ENCODE measurements at regions not wholly inside any gene's neighbourhood (a gene's known extent, or its start where the extent isn't known, plus 50 kb on each side); places are given as distances from the start of the nearest gene placed in this dataset.

GRCh38 chrX:39957816-39958566 lies 139.8 kb downstream of the BCOR start:
- no peak for DNase-seq (ENCODE audit: low read depth)

GRCh38 chrX:39958850-39959249 lies 138.9 kb downstream of the BCOR start:
- DNase-seq (ENCODE audit: low read depth) = no peak

GRCh38 chrX:39960219-39960618 lies 137.5 kb downstream of the BCOR start:
- DNase-seq (ENCODE audit: low read depth) = no peak

- DNase-seq (ENCODE audit: low read depth) = no peak
Observed at GRCh38 chrX:39961441-39961840, 136.3 kb downstream of the BCOR start.

GRCh38 chrX:39965051-39965573 lies 132.6 kb downstream of the BCOR start:
- no peak for DNase-seq (ENCODE audit: low read depth)

GRCh38 chrX:39966176-39966575 lies 131.6 kb downstream of the BCOR start:
- no peak for DNase-seq (ENCODE audit: low read depth)

- DNase-seq (ENCODE audit: low read depth) = no peak
Observed at GRCh38 chrX:39967348-39967747, 130.4 kb downstream of the BCOR start.

GRCh38 chrX:39969099-39969818 lies 128.5 kb downstream of the BCOR start:
- DNase-seq (ENCODE audit: low read depth) = no peak

GRCh38 chrX:39969819-39970504 lies 127.8 kb downstream of the BCOR start:
- DNase-seq (ENCODE audit: low read depth) = no peak

GRCh38 chrX:39971760-39972159 lies 126.0 kb downstream of the BCOR start:
- DNase-seq (ENCODE audit: low read depth) = no peak

- DNase-seq (ENCODE audit: low read depth) = peak; percentile 24
Observed at GRCh38 chrX:39972340-39972739, 125.4 kb downstream of the BCOR start.

- no peak for DNase-seq (ENCODE audit: low read depth)
Observed at GRCh38 chrX:39973810-39974209, 123.9 kb downstream of the BCOR start.

- no peak for DNase-seq (ENCODE audit: low read depth)
Observed at GRCh38 chrX:39974270-39974669, 123.5 kb downstream of the BCOR start.

GRCh38 chrX:39975101-39975925 lies 122.4 kb downstream of the BCOR start:
- no peak for DNase-seq (ENCODE audit: low read depth)

GRCh38 chrX:39981946-39982345 lies 115.8 kb downstream of the BCOR start:
- DNase-seq (ENCODE audit: low read depth) = no peak

GRCh38 chrX:39982948-39983347 lies 114.8 kb downstream of the BCOR start:
- no peak for DNase-seq (ENCODE audit: low read depth)

GRCh38 chrX:39983715-39984114 lies 114.0 kb downstream of the BCOR start:
- DNase-seq (ENCODE audit: low read depth) = no peak

- DNase-seq (ENCODE audit: low read depth) = no peak
Observed at GRCh38 chrX:39984191-39984956, 113.4 kb downstream of the BCOR start.

- DNase-seq (ENCODE audit: low read depth) = no peak
Observed at GRCh38 chrX:39985071-39985470, 112.7 kb downstream of the BCOR start.

GRCh38 chrX:39985551-39985950 lies 112.2 kb downstream of the BCOR start:
- no peak for DNase-seq (ENCODE audit: low read depth)

- DNase-seq (ENCODE audit: low read depth) = no peak
Observed at GRCh38 chrX:39988496-39988895, 109.3 kb downstream of the BCOR start.

All from HS-27A (cell line).